ENCODE measurements at regions not wholly inside any gene's neighbourhood (a gene's known extent, or its start where the extent isn't known, plus 50 kb on each side); places are given as distances from the start of the nearest gene placed in this dataset.

GRCh38 chr1:222093518-222093917, 351.6 kb upstream of the DUSP10 start:
- H3K23ac ChIP-seq (ENCODE audit: insufficient read length): no peak overlapping the region
- no peak overlapping the region for H3K4me2 ChIP-seq (ENCODE audit: insufficient read depth in 1 of 2, low read depth in 2 of 2, low read length in 2 of 2)
- H3K56ac ChIP-seq (replicated peaks; ENCODE audit: insufficient read length, low read depth, low read length): no peak overlapping the region
- H2BK12ac ChIP-seq (ENCODE audit: low read depth, low read length): no peak overlapping the region
- no peak overlapping the region for H4K91ac ChIP-seq (replicated peaks; ENCODE audit: insufficient read length, low read length)
- H3K4ac ChIP-seq (replicated peaks; ENCODE audit: insufficient read length, low read depth, low read length): no peak overlapping the region
- no peaks in the 10 kb centered on the region for H3K23me2 ChIP-seq (ENCODE audit: low read depth, low read length)
- H3K9me3 ChIP-seq (ENCODE audit: insufficient read depth in 2 of 2, low read depth in 1 of 2, low read length in 1 of 2): no peaks in the 10 kb centered on the region
- POLR2A ChIA-PET (ENCODE audit: partially characterized antibody): no interaction called here
- FAIRE-seq: no peak
- no peak overlapping the region for H2BK5ac ChIP-seq (ENCODE audit: low read depth, low read length)
- no peak overlapping the region for H3K14ac ChIP-seq (ENCODE audit: insufficient read length)
- no peak overlapping the region for H2BK20ac ChIP-seq (ENCODE audit: low read length)
- H3K79me1 ChIP-seq (ENCODE audit: low read depth, low read length): no peaks in the 10 kb centered on the region
- H3K4me1 ChIP-seq (replicated peaks in 1 of 4; ENCODE audit: control insufficient read depth in 3 of 4, insufficient read depth in 4 of 4, low read length in 3 of 4): no peaks in the 10 kb centered on the region
- no peak overlapping the region for H3K27ac ChIP-seq (ENCODE audit: low read depth, low read length)
- no peak overlapping the region for H4K5ac ChIP-seq (ENCODE audit: insufficient read length, low read depth, low read length)
- no peaks in the 10 kb centered on the region for H3K79me2 ChIP-seq (ENCODE audit: control insufficient read depth in 1 of 2, insufficient read depth in 2 of 2, low read length in 2 of 2)
- H2BK15ac ChIP-seq (ENCODE audit: low read length): no peak overlapping the region
- CTCF ChIA-PET (ENCODE audit: partially characterized antibody): interaction anchor here (1.2 to 3.9 kb wide), 3 partner anchors 362 to 566 kb away, joined by 4 to 20 read pairs (median 6); no protein-coding TSS in a partner anchor
- TF ChIP-seq TAF1 (IDR thresholded peaks at IDR 0.05; ENCODE audit: low read depth, low read length): no peak
- no peak for TF ChIP-seq ASH2L (IDR thresholded peaks at IDR 0.05; ENCODE audit: low read length)
- no peak for TF ChIP-seq NANOG (IDR thresholded peaks at IDR 0.05; ENCODE audit: insufficient read depth, low read depth, low read length, poor library complexity, severe bottlenecking)
- TF ChIP-seq NRF1 (IDR thresholded peaks at IDR 0.05; ENCODE audit: low read depth, low read length): no peak
- TF ChIP-seq TBP (IDR thresholded peaks at IDR 0.05; ENCODE audit: low read depth, low read length): no peak
- no peak for TF ChIP-seq SP1 (IDR thresholded peaks at IDR 0.05; ENCODE audit: low read depth, low read length)
- TF ChIP-seq KDM1A (IDR thresholded peaks at IDR 0.05; ENCODE audit: borderline replicate concordance, low read length): no peak
- no peak for TF ChIP-seq HDAC2 (IDR thresholded peaks at IDR 0.05; ENCODE audit: borderline replicate concordance in 1 of 2, low read depth in 2 of 2, low read length in 2 of 2)
- TF ChIP-seq POU5F1 (IDR thresholded peaks at IDR 0.05; ENCODE audit: low read depth, low read length): no peak
- no peak for TF ChIP-seq FOSL1 (IDR thresholded peaks at IDR 0.05; ENCODE audit: insufficient read depth, low read depth, low read length)
- TF ChIP-seq RXRA (IDR thresholded peaks at IDR 0.05; ENCODE audit: insufficient read depth, low read depth, low read length): no peak
- H3K9ac ChIP-seq (replicated peaks in 1 of 4; ENCODE audit: extremely low read depth in 1 of 4, low read depth in 3 of 4, low read length in 3 of 4): no peak overlapping the region
- H3K27me3 ChIP-seq (replicated peaks in 1 of 4; ENCODE audit: control insufficient read depth in 3 of 4, extremely low read depth in 1 of 4, insufficient read depth in 3 of 4, low read length in 3 of 4): no peaks in the 10 kb centered on the region
- DNase-seq (ENCODE audit: low read depth in 1 of 2, low spot score in 2 of 2): no peak
- no peak overlapping the region for H2AK5ac ChIP-seq (ENCODE audit: low read depth, low read length)
- WGBS, 2 experiments (ENCODE audit: extremely low coverage in 1 of 2, insufficient coverage in 1 of 2, insufficient read length in 1 of 2, insufficient replicate concordance in 2 of 2, low coverage in 1 of 2, low lambda C conversion rate in 2 of 2, missing lambda C conversion rate in 1 of 2): 94% methylated on average over 4 of the region's 4 CpGs; no CpG with 5 or more reads in 1 of the 2 experiments
- no peak overlapping the region for H3K4me3 ChIP-seq (ENCODE audit: extremely low read depth in 1 of 4, insufficient read depth in 2 of 4, low read depth in 3 of 4, low read length in 4 of 4)
- no peak overlapping the region for H4K8ac ChIP-seq (ENCODE audit: extremely low read depth, insufficient read depth, low read length)
- no peak overlapping the region for H2AFZ ChIP-seq (ENCODE audit: low read length)
- H3K18ac ChIP-seq (ENCODE audit: extremely low read depth, low read length): no peak overlapping the region
- H4K20me1 ChIP-seq (replicated peaks in 1 of 2; ENCODE audit: control insufficient read depth in 1 of 2, insufficient read depth in 2 of 2, low read length in 2 of 2): no peaks in the 10 kb centered on the region
- no peaks in the 10 kb centered on the region for H3K36me3 ChIP-seq (ENCODE audit: control insufficient read depth in 2 of 4, insufficient read depth in 4 of 4, low read length in 3 of 4)
- H2BK120ac ChIP-seq (replicated peaks; ENCODE audit: low read depth, low read length): no peak overlapping the region

All from H1 (cell line).